GM21367 (cell line): ENCODE measurements at regions not wholly inside any gene's neighbourhood (a gene's known extent, or its start where the extent isn't known, plus 50 kb on each side); places are given as distances from the start of the nearest gene placed in this dataset.

ENCODE experiments used
- ATAC-seq: cut with Tn5 transposase; IDR thresholded peaks from one replicate; pipeline ENCODE4 v1.9.1; 2021; ENCODE audit not compliant: unreplicated experiment

- ATAC-seq = no peak
Measured at GRCh38 chr1:88111816-88112215, 572.3 kb upstream of the PKN2 start.

- no peak for ATAC-seq
Measured at GRCh38 chr1:88117597-88117996, 566.5 kb upstream of the PKN2 start.

GRCh38 chr1:88118176-88118845 lies 565.8 kb upstream of the PKN2 start:
- ATAC-seq = no peak

- no peak for ATAC-seq
Measured at GRCh38 chr1:88124614-88125013, 559.5 kb upstream of the PKN2 start.

- ATAC-seq = no peak
Measured at GRCh38 chr1:88126467-88126866, 557.6 kb upstream of the PKN2 start.

- no peak for ATAC-seq
Measured at GRCh38 chr1:88133991-88134390, 550.1 kb upstream of the PKN2 start.

- ATAC-seq = no peak
Measured at GRCh38 chr1:88134983-88135921, 548.8 kb upstream of the PKN2 start.

- no peak for ATAC-seq
Measured at GRCh38 chr1:88139633-88140032, 544.4 kb upstream of the PKN2 start.

- no peak for ATAC-seq
Measured at GRCh38 chr1:88140325-88140724, 543.7 kb upstream of the PKN2 start.

- ATAC-seq = no peak
Measured at GRCh38 chr1:88141499-88142074, 542.5 kb upstream of the PKN2 start.

- no peak for ATAC-seq
Measured at GRCh38 chr1:88145752-88146151, 538.3 kb upstream of the PKN2 start.

GRCh38 chr1:88149686-88150085 lies 534.4 kb upstream of the PKN2 start:
- no peak for ATAC-seq

GRCh38 chr1:88150330-88150729 lies 533.7 kb upstream of the PKN2 start:
- no peak for ATAC-seq

- no peak for ATAC-seq
Measured at GRCh38 chr1:88163187-88163586, 520.9 kb upstream of the PKN2 start.

GRCh38 chr1:88168126-88168525 lies 515.9 kb upstream of the PKN2 start:
- no peak for ATAC-seq

GRCh38 chr1:88169139-88169538 lies 514.9 kb upstream of the PKN2 start:
- no peak for ATAC-seq

- ATAC-seq = no peak
Measured at GRCh38 chr1:88169939-88170338, 514.1 kb upstream of the PKN2 start.

GRCh38 chr1:88175120-88175630 lies 508.9 kb upstream of the PKN2 start:
- no peak for ATAC-seq

GRCh38 chr1:88175631-88176226 lies 508.3 kb upstream of the PKN2 start:
- ATAC-seq = no peak

GRCh38 chr1:88179943-88180342 lies 504.1 kb upstream of the PKN2 start:
- no peak for ATAC-seq

GRCh38 chr1:88180449-88181108 lies 503.5 kb upstream of the PKN2 start:
- ATAC-seq = peak; percentile 97
